DMS 273 (cell line): ENCODE measurements at regions not wholly inside any gene's neighbourhood (a gene's known extent, or its start where the extent isn't known, plus 50 kb on each side); places are given as distances from the start of the nearest gene placed in this dataset.
A peak's percentile ranks its signal among the peaks of the same experiment; 100 is the strongest.

ENCODE experiments used
- DNase-seq: peaks from one replicate; lab custom pipeline; 2025; ENCODE audit not compliant: unreplicated experiment; lab: John Stamatoyannopoulos, UW

GRCh38 chr3:54071601-54072000 lies 50.8 kb upstream of the CACNA2D3 start:
- DNase-seq, result no peak

GRCh38 chr3:54069961-54070360 lies 52.4 kb upstream of the CACNA2D3 start:
- DNase-seq, result no peak

- no peak for DNase-seq
These were observed 55.2 kb upstream of the CACNA2D3 start for GRCh38 chr3:54067055-54067698.

- no peak for DNase-seq
These were observed 56.1 kb upstream of the CACNA2D3 start for GRCh38 chr3:54066253-54066652.

GRCh38 chr3:54065586-54065985 lies 56.8 kb upstream of the CACNA2D3 start:
- DNase-seq, result no peak

- DNase-seq, result no peak
These were observed 57.2 kb upstream of the CACNA2D3 start for GRCh38 chr3:54065140-54065539.

GRCh38 chr3:54064486-54064885 lies 57.9 kb upstream of the CACNA2D3 start:
- no peak for DNase-seq

- no peak for DNase-seq
These were observed 59.8 kb upstream of the CACNA2D3 start for GRCh38 chr3:54062546-54062945.

GRCh38 chr3:54056521-54056920 lies 65.8 kb upstream of the CACNA2D3 start:
- no peak for DNase-seq

- no peak for DNase-seq
These were observed 68.5 kb upstream of the CACNA2D3 start for GRCh38 chr3:54053882-54054281.

- no peak for DNase-seq
These were observed 69.1 kb upstream of the CACNA2D3 start for GRCh38 chr3:54053211-54053610.

- DNase-seq, result no peak
These were observed 74.8 kb upstream of the CACNA2D3 start for GRCh38 chr3:54047568-54047967.

GRCh38 chr3:54046641-54047214 lies 75.6 kb upstream of the CACNA2D3 start:
- DNase-seq, result peak; percentile 53

- DNase-seq, result no peak
These were observed 77.1 kb upstream of the CACNA2D3 start for GRCh38 chr3:54045061-54045815.

GRCh38 chr3:54042259-54042823 lies 80.0 kb upstream of the CACNA2D3 start:
- DNase-seq, result no peak

- no peak for DNase-seq
These were observed 81.9 kb upstream of the CACNA2D3 start for GRCh38 chr3:54040476-54040875.

- no peak for DNase-seq
These were observed 84.0 kb upstream of the CACNA2D3 start for GRCh38 chr3:54038391-54038790.

- DNase-seq, result no peak
These were observed 85.8 kb upstream of the CACNA2D3 start for GRCh38 chr3:54036543-54036942.

GRCh38 chr3:54034971-54035370 lies 87.4 kb upstream of the CACNA2D3 start:
- DNase-seq, result no peak

GRCh38 chr3:54033761-54034160 lies 88.6 kb upstream of the CACNA2D3 start:
- no peak for DNase-seq

- no peak for DNase-seq
These were observed 89.8 kb upstream of the CACNA2D3 start for GRCh38 chr3:54032598-54032997.

- no peak for DNase-seq
These were observed 94.0 kb upstream of the CACNA2D3 start for GRCh38 chr3:54028372-54028771.
